HL-60 (cell line): ENCODE measurements at regions not wholly inside any gene's neighbourhood (a gene's known extent, or its start where the extent isn't known, plus 50 kb on each side); places are given as distances from the start of the nearest gene placed in this dataset.

ENCODE experiments used
- CTCF ChIP-seq: IDR thresholded peaks from one replicate; pipeline ENCODE4 v1.5.1; 2011; ENCODE audit warnings: low read length, control low read depth, inconsistent platforms; ENCODE audit not compliant: insufficient read depth
- POLR2AphosphoS5 ChIP-seq: IDR thresholded peaks from 2 replicates; pipeline ENCODE4 v1.6.1; 2012; ENCODE audit warnings: low read depth

DNA sequence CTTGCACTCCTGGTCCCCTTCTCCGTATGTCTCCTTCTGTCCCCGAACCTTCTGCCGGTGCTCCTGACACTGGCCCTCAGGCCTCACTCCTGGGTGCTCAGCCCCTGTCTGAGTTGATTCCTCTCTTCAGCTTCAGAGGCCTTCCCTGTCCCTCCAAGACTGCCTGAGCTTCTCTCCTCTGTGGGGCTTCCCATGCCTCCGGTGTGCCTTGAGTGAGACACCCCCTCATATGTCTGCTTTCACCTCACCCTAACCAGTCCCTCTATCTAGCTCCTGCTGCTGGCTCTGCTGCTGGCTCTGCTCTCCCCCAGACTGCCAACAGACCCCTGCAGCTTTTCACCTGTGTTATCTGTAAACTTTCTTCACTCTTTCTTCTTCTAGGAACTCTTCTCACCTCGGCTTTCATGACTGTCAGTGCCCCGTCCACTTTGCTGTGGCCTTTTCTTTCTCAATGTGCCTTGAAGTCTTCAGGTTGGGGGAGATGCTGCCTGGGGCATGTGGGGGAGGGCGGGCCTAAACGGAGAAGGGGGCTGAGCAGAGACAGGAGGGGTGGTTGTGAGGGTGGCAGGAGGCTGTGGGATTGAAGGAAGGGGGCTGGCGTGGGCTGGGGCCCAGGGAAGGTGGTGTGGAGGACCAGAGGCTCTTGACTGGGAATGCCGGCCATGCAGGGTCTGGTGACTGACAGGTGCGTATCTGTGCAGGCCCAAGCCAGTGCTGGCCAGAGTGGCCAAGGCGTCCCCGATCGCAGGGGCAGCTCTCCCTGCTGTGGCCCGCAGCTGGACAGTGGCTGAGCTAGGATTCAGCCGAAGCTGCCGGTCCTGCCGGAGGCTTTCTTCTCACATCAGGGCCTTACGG lies 81.3 kb downstream of the METRNL start:
- TF ChIP-seq CTCF (no peak), POLR2AphosphoS5 (no peak)
